ENCODE measurements at regions not wholly inside any gene's neighbourhood (a gene's known extent, or its start where the extent isn't known, plus 50 kb on each side); places are given as distances from the start of the nearest gene placed in this dataset.

DNA sequence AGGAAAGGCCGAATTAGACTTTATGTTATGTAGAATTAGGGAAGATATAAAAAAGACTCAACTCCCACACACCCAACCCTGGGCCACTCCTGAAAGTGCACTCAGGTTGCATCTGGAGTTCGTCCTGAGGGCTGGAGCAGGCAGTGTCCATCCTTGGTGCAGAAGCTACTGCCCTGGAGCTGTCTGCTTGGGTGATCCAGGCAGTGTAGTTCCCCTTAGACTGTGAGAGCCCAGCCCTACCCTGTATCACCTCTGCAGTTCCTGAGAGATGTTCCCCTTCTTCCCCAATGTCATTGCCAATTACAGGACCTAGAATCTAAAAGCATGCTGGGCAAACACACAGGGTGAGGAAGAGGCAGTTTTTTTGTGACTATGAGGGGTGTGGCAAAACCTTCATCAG is 368.3 kb upstream of the ST8SIA4 start:
- no peaks in the 10 kb centered on the region for H3K4me1 ChIP-seq (ENCODE audit: control insufficient read depth, low read length)
- no peaks in the 10 kb centered on the region for H4K20me1 ChIP-seq (ENCODE audit: control insufficient read depth, insufficient read depth, low read depth, low read length)
- H3K36me3 ChIP-seq (ENCODE audit: control insufficient read depth, low read length) = no peaks in the 10 kb centered on the region
- H3K27me3 ChIP-seq (ENCODE audit: control insufficient read depth, low read length) = no peaks in the 10 kb centered on the region
- no peak overlapping the region for H3K4me2 ChIP-seq (ENCODE audit: low read length)
- no peaks in the 10 kb centered on the region for H3K9me3 ChIP-seq (ENCODE audit: control insufficient read depth, insufficient read depth, low read length)
- H3K4me3 ChIP-seq (ENCODE audit: low read length) = no peak overlapping the region
- no peak overlapping the region for H3K27ac ChIP-seq (ENCODE audit: low read depth, low read length)
- no peaks in the 10 kb centered on the region for H3K9me2 ChIP-seq (replicated peaks; ENCODE audit: control insufficient read depth, low read length)
- TF ChIP-seq EZH2phosphoT487 (IDR thresholded peaks at IDR 0.05; ENCODE audit: borderline replicate concordance, low read length) (no peak), CTCF (IDR thresholded peaks at IDR 0.05; ENCODE audit: low read depth, low read length, poor library complexity, severe bottlenecking) (no peak)
- no peaks in the 10 kb centered on the region for H3K79me2 ChIP-seq (ENCODE audit: control insufficient read depth, low read length)
- no peaks in the 10 kb centered on the region for H3F3A ChIP-seq (ENCODE audit: control insufficient read depth, insufficient read depth)

DNA sequence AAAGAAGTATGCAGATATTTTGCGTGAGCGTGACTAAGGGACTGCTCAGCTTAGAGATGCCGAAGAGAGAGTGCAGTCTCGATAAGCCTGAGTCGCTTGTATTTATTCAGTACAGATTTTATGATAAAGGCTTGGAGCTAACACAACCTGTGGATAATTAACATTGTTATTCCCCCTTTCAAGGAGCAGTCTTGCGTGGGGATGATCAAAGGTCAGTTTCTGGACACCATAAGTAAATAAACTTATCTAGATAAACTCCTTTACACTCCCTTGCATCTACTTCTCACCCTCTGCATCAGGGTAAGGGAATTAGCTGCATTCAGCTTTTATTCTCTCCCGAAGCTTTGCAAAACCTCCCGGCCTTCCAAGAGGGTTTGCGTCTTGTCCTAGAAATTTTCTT is 357.8 kb upstream of the ST8SIA4 start:
- TF ChIP-seq CTCF (IDR thresholded peaks at IDR 0.05; ENCODE audit: low read depth, low read length, poor library complexity, severe bottlenecking) = no peak
- no peak for TF ChIP-seq EZH2phosphoT487 (IDR thresholded peaks at IDR 0.05; ENCODE audit: borderline replicate concordance, low read length)
- no peaks in the 10 kb centered on the region for H3K36me3 ChIP-seq (ENCODE audit: control insufficient read depth, low read length)
- no peaks in the 10 kb centered on the region for H3K79me2 ChIP-seq (ENCODE audit: control insufficient read depth, low read length)
- H3K9me3 ChIP-seq (ENCODE audit: control insufficient read depth, insufficient read depth, low read length) = no peaks in the 10 kb centered on the region
- no peak overlapping the region for H3K4me2 ChIP-seq (ENCODE audit: low read length)
- no peaks in the 10 kb centered on the region for H4K20me1 ChIP-seq (ENCODE audit: control insufficient read depth, insufficient read depth, low read depth, low read length)
- H3K4me1 ChIP-seq (ENCODE audit: control insufficient read depth, low read length) = no peaks in the 10 kb centered on the region
- no peaks in the 10 kb centered on the region for H3K27me3 ChIP-seq (ENCODE audit: control insufficient read depth, low read length)
- no peaks in the 10 kb centered on the region for H3F3A ChIP-seq (ENCODE audit: control insufficient read depth, insufficient read depth)
- H3K4me3 ChIP-seq (ENCODE audit: low read length) = no peak overlapping the region
- no peaks in the 10 kb centered on the region for H3K9me2 ChIP-seq (replicated peaks; ENCODE audit: control insufficient read depth, low read length)
- no peak overlapping the region for H3K27ac ChIP-seq (ENCODE audit: low read depth, low read length)

GRCh38 chr5:101253096-101253495 is 350.0 kb upstream of the ST8SIA4 start:
- H3K79me2 ChIP-seq (ENCODE audit: control insufficient read depth, low read length) = no peaks in the 10 kb centered on the region
- no peaks in the 10 kb centered on the region for H3K4me1 ChIP-seq (ENCODE audit: control insufficient read depth, low read length)
- TF ChIP-seq EZH2phosphoT487 (IDR thresholded peaks at IDR 0.05; ENCODE audit: borderline replicate concordance, low read length) (no peak), CTCF (IDR thresholded peaks at IDR 0.05; ENCODE audit: low read depth, low read length, poor library complexity, severe bottlenecking) (no peak)
- no peaks in the 10 kb centered on the region for H3K27me3 ChIP-seq (ENCODE audit: control insufficient read depth, low read length)
- no peak overlapping the region for H3K4me2 ChIP-seq (ENCODE audit: low read length)
- no peaks in the 10 kb centered on the region for H4K20me1 ChIP-seq (ENCODE audit: control insufficient read depth, insufficient read depth, low read depth, low read length)
- H3F3A ChIP-seq (ENCODE audit: control insufficient read depth, insufficient read depth) = no peaks in the 10 kb centered on the region
- no peak overlapping the region for H3K4me3 ChIP-seq (ENCODE audit: low read length)
- no peaks in the 10 kb centered on the region for H3K36me3 ChIP-seq (ENCODE audit: control insufficient read depth, low read length)
- no peaks in the 10 kb centered on the region for H3K9me2 ChIP-seq (replicated peaks; ENCODE audit: control insufficient read depth, low read length)
- no peak overlapping the region for H3K27ac ChIP-seq (ENCODE audit: low read depth, low read length)
- no peaks in the 10 kb centered on the region for H3K9me3 ChIP-seq (ENCODE audit: control insufficient read depth, insufficient read depth, low read length)

GRCh38 chr5:101244621-101245020 is 341.5 kb upstream of the ST8SIA4 start:
- no peaks in the 10 kb centered on the region for H3F3A ChIP-seq (ENCODE audit: control insufficient read depth, insufficient read depth)
- no peaks in the 10 kb centered on the region for H3K9me2 ChIP-seq (replicated peaks; ENCODE audit: control insufficient read depth, low read length)
- TF ChIP-seq CTCF (IDR thresholded peaks at IDR 0.05; ENCODE audit: low read depth, low read length, poor library complexity, severe bottlenecking) (no peak), EZH2phosphoT487 (IDR thresholded peaks at IDR 0.05; ENCODE audit: borderline replicate concordance, low read length) (no peak)
- H3K9me3 ChIP-seq (ENCODE audit: control insufficient read depth, insufficient read depth, low read length) = no peaks in the 10 kb centered on the region
- H3K27me3 ChIP-seq (ENCODE audit: control insufficient read depth, low read length) = no peaks in the 10 kb centered on the region
- no peaks in the 10 kb centered on the region for H4K20me1 ChIP-seq (ENCODE audit: control insufficient read depth, insufficient read depth, low read depth, low read length)
- H3K4me2 ChIP-seq (ENCODE audit: low read length) = no peak overlapping the region
- H3K27ac ChIP-seq (ENCODE audit: low read depth, low read length) = no peak overlapping the region
- no peak overlapping the region for H3K4me3 ChIP-seq (ENCODE audit: low read length)
- H3K79me2 ChIP-seq (ENCODE audit: control insufficient read depth, low read length) = no peaks in the 10 kb centered on the region
- H3K36me3 ChIP-seq (ENCODE audit: control insufficient read depth, low read length) = no peaks in the 10 kb centered on the region
- H3K4me1 ChIP-seq (ENCODE audit: control insufficient read depth, low read length) = no peaks in the 10 kb centered on the region

Data from DOHH2 (cell line).